ENCODE measurements at regions not wholly inside any gene's neighbourhood (a gene's known extent, or its start where the extent isn't known, plus 50 kb on each side); places are given as distances from the start of the nearest gene placed in this dataset.

DNA sequence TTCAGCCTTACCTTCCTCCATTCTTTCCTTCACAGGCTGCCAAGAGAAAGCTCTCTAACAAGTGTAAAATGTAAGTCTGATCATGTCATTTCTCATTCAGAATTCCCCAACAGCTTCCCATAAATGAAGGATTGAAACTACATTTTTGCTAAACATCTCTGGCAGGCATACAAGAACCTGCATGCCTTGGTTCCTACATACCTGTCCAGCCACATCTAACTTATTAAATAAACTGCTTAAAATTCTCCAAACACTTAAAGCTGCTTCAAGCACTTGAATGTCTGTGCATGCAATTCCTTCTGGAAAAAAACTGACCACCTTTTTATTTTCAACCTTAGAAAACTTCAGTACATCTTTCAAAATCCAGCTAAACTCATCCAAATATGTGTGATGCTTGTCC, 84.4 kb upstream of the DCN start:
- TF ChIP-seq, protein P1, sequence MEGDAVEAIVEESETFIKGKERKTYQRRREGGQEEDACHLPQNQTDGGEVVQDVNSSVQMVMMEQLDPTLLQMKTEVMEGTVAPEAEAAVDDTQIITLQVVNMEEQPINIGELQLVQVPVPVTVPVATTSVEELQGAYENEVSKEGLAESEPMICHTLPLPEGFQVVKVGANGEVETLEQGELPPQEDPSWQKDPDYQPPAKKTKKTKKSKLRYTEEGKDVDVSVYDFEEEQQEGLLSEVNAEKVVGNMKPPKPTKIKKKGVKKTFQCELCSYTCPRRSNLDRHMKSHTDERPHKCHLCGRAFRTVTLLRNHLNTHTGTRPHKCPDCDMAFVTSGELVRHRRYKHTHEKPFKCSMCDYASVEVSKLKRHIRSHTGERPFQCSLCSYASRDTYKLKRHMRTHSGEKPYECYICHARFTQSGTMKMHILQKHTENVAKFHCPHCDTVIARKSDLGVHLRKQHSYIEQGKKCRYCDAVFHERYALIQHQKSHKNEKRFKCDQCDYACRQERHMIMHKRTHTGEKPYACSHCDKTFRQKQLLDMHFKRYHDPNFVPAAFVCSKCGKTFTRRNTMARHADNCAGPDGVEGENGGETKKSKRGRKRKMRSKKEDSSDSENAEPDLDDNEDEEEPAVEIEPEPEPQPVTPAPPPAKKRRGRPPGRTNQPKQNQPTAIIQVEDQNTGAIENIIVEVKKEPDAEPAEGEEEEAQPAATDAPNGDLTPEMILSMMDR (conservative IDR thresholded peaks at IDR 0.05), result no peak
- no peak overlapping the region for H3K27ac ChIP-seq

- no peak overlapping the region for H3K27ac ChIP-seq
- TF ChIP-seq, protein P1 (conservative IDR thresholded peaks at IDR 0.05), result no peak
Measured at GRCh38 chr12:91264178-91264577, 81.6 kb upstream of the DCN start.

GRCh38 chr12:91261820-91262676, 79.4 kb upstream of the DCN start:
- H3K27ac ChIP-seq, result no peak overlapping the region
- TF ChIP-seq, protein P1 (conservative IDR thresholded peaks at IDR 0.05), result no peak

DNA sequence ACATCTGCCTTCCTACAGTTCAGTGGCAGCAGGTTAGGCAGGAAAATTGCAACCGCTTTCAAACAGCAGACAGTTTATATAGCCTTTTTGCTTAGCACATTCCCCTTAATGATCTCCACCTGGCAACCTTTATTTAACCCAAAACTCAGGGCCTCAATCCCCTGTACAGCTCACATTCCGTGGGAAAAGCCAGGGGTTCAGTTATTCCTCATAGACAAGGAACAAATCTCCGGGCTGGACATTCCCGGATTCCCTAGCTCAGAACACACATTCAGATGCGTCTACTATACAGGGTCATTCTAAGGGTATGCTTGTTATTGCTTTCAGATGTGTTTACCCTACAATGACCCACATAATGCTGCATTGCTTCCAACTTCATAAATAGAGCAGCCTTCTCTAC, 73.8 kb upstream of the DCN start:
- no peak overlapping the region for H3K27ac ChIP-seq
- TF ChIP-seq, protein P1 (conservative IDR thresholded peaks at IDR 0.05), result no peak

GRCh38 chr12:91252341-91252740, 69.7 kb upstream of the DCN start:
- TF ChIP-seq, protein P1 (conservative IDR thresholded peaks at IDR 0.05), result no peak
- H3K27ac ChIP-seq, result no peak overlapping the region

- TF ChIP-seq, protein P1 (conservative IDR thresholded peaks at IDR 0.05), result no peak
- H3K27ac ChIP-seq, result no peak overlapping the region
Measured at GRCh38 chr12:91250273-91250665, 67.7 kb upstream of the DCN start.

DNA sequence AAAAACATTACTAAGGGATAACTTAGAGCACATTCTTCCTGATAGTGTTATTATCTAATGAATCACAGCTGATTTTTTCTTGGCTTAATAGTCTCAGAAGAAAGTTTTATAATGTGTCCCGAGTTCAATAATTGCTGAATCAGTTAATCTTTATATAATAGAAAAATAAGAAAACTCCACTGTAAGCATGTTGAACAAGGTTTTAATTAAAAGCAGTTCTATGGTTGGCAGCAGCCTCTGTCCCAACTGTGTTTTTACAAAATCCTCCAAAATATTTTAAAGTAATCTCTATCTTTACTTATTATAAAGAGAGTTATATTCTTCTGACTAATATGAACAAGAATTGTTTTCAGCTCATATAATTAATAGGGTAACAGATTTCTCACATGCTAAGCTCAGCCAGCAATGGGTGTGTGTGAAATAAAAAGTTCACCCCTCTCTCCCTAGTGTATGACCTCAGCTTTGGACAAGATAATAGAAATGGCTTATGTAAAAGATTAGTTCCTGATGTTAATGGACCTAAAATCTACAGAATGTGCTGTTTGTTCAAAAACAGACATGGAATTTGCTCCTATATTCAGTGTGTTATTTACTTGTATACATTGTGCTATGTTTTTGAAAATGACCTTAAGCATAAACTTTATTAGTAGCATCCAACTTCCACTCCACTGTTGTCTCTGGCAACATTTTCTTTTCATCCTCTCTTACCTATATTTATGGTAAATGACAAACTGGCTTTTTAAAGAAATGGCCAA, 67.1 kb upstream of the DCN start:
- H3K27ac ChIP-seq, result no peak overlapping the region
- TF ChIP-seq, protein P1 (conservative IDR thresholded peaks at IDR 0.05), result no peak
